GM12878 (cell line): ENCODE measurements at regions not wholly inside any gene's neighbourhood (a gene's known extent, or its start where the extent isn't known, plus 50 kb on each side); places are given as distances from the start of the nearest gene placed in this dataset.

ENCODE experiments used
- ATAC-seq: fragments of 200-7000 bp; cut with Tn5 transposase; 3 replicates; pipeline ENCODE4 v1.9.1; 2020; ENCODE audit warnings: mild to moderate bottlenecking, moderate library complexity
- BruUV-seq: library from RNA; stranded (reverse); fragments of 400-500 nt; replicated peaks from 2 replicates; lab custom pipeline; 2021; lab: Mats Ljungman, UMichigan
- CTCF ChIA-PET: fragments of 300-600 bp; sonication (Branson Sonifier 250); formaldehyde crosslinking; extraction: SDS; loops from one replicate; lab custom pipeline; 2021; ENCODE audit warnings: inconsistent platforms; lab: Yijun Ruan, JAX
- POLR2A ChIA-PET: fragments of 350-600 bp; formaldehyde crosslinking; extraction: SDS; loops from one replicate; lab custom pipeline; 2021; ENCODE audit warnings: inconsistent platforms; lab: Charles Lee
- RAD21 ChIA-PET: fragments of 300-600 bp; sonication (Branson Sonifier 250); formaldehyde crosslinking; loops from one replicate; lab custom pipeline; 2023; ENCODE audit warnings: antibody characterized with exemption; ENCODE audit not compliant: unreplicated experiment; lab: Charles Lee
- SMC1A ChIA-PET: fragments of 300-600 bp; sonication (Branson Sonifier 250); formaldehyde crosslinking; loops from one replicate; lab custom pipeline; 2023; ENCODE audit not compliant: unreplicated experiment, uncharacterized antibody; lab: Charles Lee
- DNase-seq: peaks from one replicate; pipeline ENCODE4 v3.0.0-alpha.2; 2011; ENCODE audit warnings: low read depth, low spot score
- FAIRE-seq: peaks from 3 replicates; lab custom pipeline; 2011; peaks lifted over from hg19 to GRCh38; lab: Jason Lieb, UNC
- H2AFZ ChIP-seq: 2 replicates; pipeline ENCODE4 v1.6.0; 2011; ENCODE audit warnings: low read depth, low read length, control low read depth; ENCODE audit not compliant: control insufficient read depth
- H3K27ac ChIP-seq: 2 replicates; pipeline ENCODE4 v1.5.1; 2011; ENCODE audit warnings: control low read depth; ENCODE audit not compliant: control insufficient read depth, insufficient read depth
- H3K27me3 ChIP-seq, 2 experiments: replicated peaks in 1 of 2; 2 replicates each; pipeline versions ENCODE4 v1.6.0 to v1.6.1; 2011; ENCODE audit warnings: low read length in 1 of 2; ENCODE audit not compliant: control insufficient read depth in 2 of 2, insufficient read depth in 2 of 2
- H3K36me3 ChIP-seq, 2 experiments: 2 replicates each; pipeline ENCODE4 v1.5.1; 2011; ENCODE audit warnings: low read length in 1 of 2; ENCODE audit not compliant: control insufficient read depth in 2 of 2, insufficient read depth in 2 of 2
- H3K4me1 ChIP-seq: 2 replicates; pipeline ENCODE4 v1.6.1; 2011; ENCODE audit warnings: mild to moderate bottlenecking, low read length, moderate library complexity, mixed read lengths; ENCODE audit not compliant: control insufficient read depth, insufficient read depth
- H3K4me2 ChIP-seq: 2 replicates; pipeline ENCODE4 v1.6.0; 2011; ENCODE audit warnings: control low read depth; ENCODE audit not compliant: control insufficient read depth, insufficient read depth
- H3K4me3 ChIP-seq: fragments of 200-600 bp; sonication (generic); 2 replicates; pipeline ENCODE4 v1.5.1; 2016
- H3K79me2 ChIP-seq: 2 replicates; pipeline ENCODE4 v1.6.0; 2011; ENCODE audit warnings: low read length; ENCODE audit not compliant: control insufficient read depth, insufficient read depth
- H3K9ac ChIP-seq: 2 replicates; pipeline ENCODE4 v1.8.0; 2011; ENCODE audit warnings: low read length, control low read depth, mixed read lengths; ENCODE audit not compliant: control insufficient read depth, insufficient read depth
- H3K9me3 ChIP-seq: replicated peaks from 3 replicates; pipeline ENCODE4 v1.5.1; 2011; ENCODE audit warnings: mild to moderate bottlenecking, low read length; ENCODE audit not compliant: control insufficient read depth, insufficient read depth
- H4K20me1 ChIP-seq: 2 replicates; pipeline ENCODE4 v1.6.0; 2011; ENCODE audit not compliant: control insufficient read depth, insufficient read depth
- HSF1 ChIP-seq: fragments of 150-350 bp; IDR thresholded peaks from 2 replicates; pipeline ENCODE4 v1.6.1; 2014; ENCODE audit warnings: mild to moderate bottlenecking, low read depth, low read length
- MEF2A ChIP-seq: IDR thresholded peaks from 2 replicates; pipeline ENCODE4 v1.6.1; 2011; ENCODE audit warnings: low read depth, mild to moderate bottlenecking, low read length, moderate library complexity; ENCODE audit not compliant: insufficient read depth
- MTA2 ChIP-seq: fragments of 450-650 bp; IDR thresholded peaks from 2 replicates; pipeline ENCODE4 v1.6.1; 2016; ENCODE audit warnings: low read depth, mild to moderate bottlenecking, moderate library complexity
- NFXL1 ChIP-seq: fragments of 450-650 bp; IDR thresholded peaks from 2 replicates; pipeline ENCODE4 v1.6.1; 2017; ENCODE audit warnings: antibody characterized with exemption, mild to moderate bottlenecking, borderline replicate concordance
- NFYA ChIP-seq: IDR thresholded peaks from 2 replicates; pipeline ENCODE4 v1.6.1; 2011; ENCODE audit warnings: low read depth, mild to moderate bottlenecking, low read length, improper control_type of control experiment, borderline replicate concordance
- PAX8 ChIP-seq: fragments of 450-650 bp; IDR thresholded peaks from 2 replicates; pipeline ENCODE4 v1.6.1; 2017; ENCODE audit warnings: mild to moderate bottlenecking, moderate library complexity
- RUNX3 ChIP-seq: IDR thresholded peaks from 2 replicates; pipeline ENCODE4 v1.6.1; 2012; ENCODE audit warnings: low read length, inconsistent platforms
- SP1 ChIP-seq: IDR thresholded peaks from one replicate; pipeline ENCODE4 v1.6.1; 2011; ENCODE audit warnings: low read depth, low read length
- SRF ChIP-seq, 2 experiments: IDR thresholded peaks; 2 replicates each; pipeline ENCODE4 v1.6.1; 2011; ENCODE audit warnings: low read depth in 2 of 2, low read length in 2 of 2, mild to moderate bottlenecking in 1 of 2, moderate library complexity in 1 of 2
- STAT3 ChIP-seq: IDR thresholded peaks from 2 replicates; pipeline ENCODE4 v1.6.1; 2011; ENCODE audit warnings: low read depth, low read length, improper control_type of control experiment
- TCF12 ChIP-seq: IDR thresholded peaks from 2 replicates; pipeline ENCODE4 v1.6.1; 2011; ENCODE audit warnings: low read depth, mild to moderate bottlenecking, low read length
- ZNF592 ChIP-seq: fragments of 450-650 bp; IDR thresholded peaks from 2 replicates; pipeline ENCODE4 v1.6.1; 2017; ENCODE audit warnings: mild to moderate bottlenecking, moderate library complexity
- ZSCAN29 ChIP-seq: fragments of 450-650 bp; IDR thresholded peaks from 2 replicates; pipeline ENCODE4 v1.6.1; 2017; ENCODE audit warnings: mild to moderate bottlenecking, moderate library complexity
- WGBS: methylation state at CpG from one replicate; pipeline ENCODE4 v1.1.6; 2016; ENCODE audit warnings: low lambda C conversion rate; ENCODE audit not compliant: insufficient replicate concordance, insufficient coverage; ENCODE audit errors: missing lambda C conversion rate; 5-methylcytosine and 5-hydroxymethylcytosine counted together
- in situ Hi-C: fragments of 300-500 bp; cut with MboI; formaldehyde crosslinking; loops from 9 replicates; pipeline ENCODE4 v1.14.3; 2018; ENCODE audit warnings: mixed read lengths
- intact Hi-C: fragments of 100-400 bp; cut with micrococcal nuclease; formaldehyde crosslinking; loops from one replicate; pipeline ENCODE4 v1.14.2; 2022; ENCODE audit not compliant: unreplicated experiment
- TF ChIP-seq, protein P1 (sequence below): IDR thresholded peaks from 2 replicates; pipeline ENCODE4 v1.6.1; 2011; ENCODE audit warnings: low read depth, mild to moderate bottlenecking, low read length, moderate library complexity, borderline replicate concordance; ENCODE audit errors: extremely low read depth

DNA sequence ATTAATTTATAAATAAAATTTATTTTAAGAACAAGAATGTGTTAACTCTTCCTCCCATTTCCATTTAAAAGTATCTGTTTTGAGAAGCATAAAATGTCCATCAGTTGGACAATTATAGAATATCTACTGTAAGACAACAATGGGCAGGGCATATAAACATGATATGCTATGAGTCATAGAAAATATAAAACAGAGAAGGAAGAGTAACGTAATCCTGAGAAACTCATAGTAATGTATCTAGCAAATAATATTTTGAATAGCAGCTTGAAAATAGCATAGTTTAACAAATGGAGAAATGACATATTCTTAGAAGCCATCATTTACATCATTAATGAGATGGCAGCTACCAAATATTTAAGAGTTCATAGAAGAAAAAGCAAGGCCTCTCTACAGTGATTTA, 820.3 kb upstream of the PCDH10 start:
- intact Hi-C loops (no loop called here), in situ Hi-C loops (no loop called here)
- no peaks in the 10 kb centered on the region for H3K36me3 ChIP-seq
- H3K27me3 ChIP-seq, result no peaks in the 10 kb centered on the region
- H4K20me1 ChIP-seq, result no peaks in the 10 kb centered on the region
- no TSS peak for BruUV-seq
- no peaks in the 10 kb centered on the region for H3K9me3 ChIP-seq
- H3K27ac ChIP-seq, result no peak overlapping the region
- H3K4me3 ChIP-seq, result no peak overlapping the region
- ATAC-seq (no peak), FAIRE-seq (no peak), DNase-seq (no peak)
- ChIA-PET POLR2A (no interaction called here), CTCF (no interaction called here), SMC1A (no interaction called here), RAD21 (no interaction called here)
- no peak overlapping the region for H3K9ac ChIP-seq
- H3K79me2 ChIP-seq, result no peaks in the 10 kb centered on the region
- TF ChIP-seq NFYA, result no peak
- no peak for TF ChIP-seq ZSCAN29
- no peak for TF ChIP-seq MTA2
- TF ChIP-seq PAX8, result no peak
- TF ChIP-seq, protein P1, sequence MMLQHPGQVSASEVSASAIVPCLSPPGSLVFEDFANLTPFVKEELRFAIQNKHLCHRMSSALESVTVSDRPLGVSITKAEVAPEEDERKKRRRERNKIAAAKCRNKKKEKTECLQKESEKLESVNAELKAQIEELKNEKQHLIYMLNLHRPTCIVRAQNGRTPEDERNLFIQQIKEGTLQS, result no peak
- TF ChIP-seq HSF1, result no peak
- TF ChIP-seq SP1, result no peak
- no peak for TF ChIP-seq TCF12
- TF ChIP-seq RUNX3, result no peak
- no peak for TF ChIP-seq NFXL1
- no peak for TF ChIP-seq ZNF592
- TF ChIP-seq SRF (IDR thresholded peaks at IDR 0.05; ENCODE audit: low read depth in 2 of 2, low read length in 2 of 2), result no peak
- TF ChIP-seq STAT3, result no peak
- TF ChIP-seq MEF2A, result no peak
- no peaks in the 10 kb centered on the region for H3K4me1 ChIP-seq
- H3K4me2 ChIP-seq, result no peak overlapping the region
- H2AFZ ChIP-seq, result no peak overlapping the region
- whole genome bisulfite sequencing, result 36% methylated on average over 1 of the region's 1 CpG
